HepG2 (cell line): ENCODE measurements at regions not wholly inside any gene's neighbourhood (a gene's known extent, or its start where the extent isn't known, plus 50 kb on each side); places are given as distances from the start of the nearest gene placed in this dataset.
A peak's percentile ranks its signal among the peaks of the same experiment; 100 is the strongest.

Source experiments
- AFF4 ChIP-seq: sonication (generic); formaldehyde crosslinking; IDR thresholded peaks from 2 replicates; pipeline ENCODE4 v1.4.0; 2020; ENCODE audit warnings: missing genetic modification reagents
- BRD4 ChIP-seq: sonication (generic); formaldehyde crosslinking; IDR thresholded peaks from 2 replicates; pipeline ENCODE4 v1.4.0; 2020; ENCODE audit warnings: missing genetic modification reagents
- DBP ChIP-seq: sonication (generic); formaldehyde crosslinking; IDR thresholded peaks from 2 replicates; pipeline ENCODE4 v1.4.0; 2020; ENCODE audit warnings: missing genetic modification reagents; ENCODE audit errors: not compliant biosample characterization
- DR1 ChIP-seq: sonication (generic); formaldehyde crosslinking; IDR thresholded peaks from 2 replicates; pipeline ENCODE4 v1.8.0; 2021; ENCODE audit warnings: mild to moderate bottlenecking, missing genetic modification reagents, inconsistent platforms
- HNF4G ChIP-seq, 2 experiments: sonication (generic) in 1 of 2; formaldehyde crosslinking in 1 of 2; IDR thresholded peaks; 2 replicates each; pipeline versions ENCODE4 v1.4.0 to v1.6.1; 2011 to 2020; ENCODE audit warnings: borderline replicate concordance in 2 of 2, low read depth in 2 of 2, mild to moderate bottlenecking in 2 of 2, low read length in 1 of 2, missing genetic modification reagents in 1 of 2, moderate library complexity in 1 of 2
- ISL2 ChIP-seq: sonication (generic); formaldehyde crosslinking; IDR thresholded peaks from 2 replicates; pipeline ENCODE4 v1.5.0; 2020; ENCODE audit warnings: missing genetic modification reagents
- MED8 ChIP-seq: sonication (generic); formaldehyde crosslinking; IDR thresholded peaks from 2 replicates; pipeline ENCODE4 v1.8.1; 2023; ENCODE audit warnings: mild to moderate bottlenecking, missing genetic modification reagents; ENCODE audit not compliant: insufficient replicate concordance
- NR2F1 ChIP-seq, 2 experiments: fragments of 450-650 bp in 1 of 2; formaldehyde crosslinking in 1 of 2; IDR thresholded peaks; 2 replicates each; pipeline versions ENCODE4 v1.5.0 to v1.6.1; 2016 to 2020; ENCODE audit warnings: mild to moderate bottlenecking in 1 of 2, missing compliant biosample characterization in 1 of 2, missing genetic modification reagents in 1 of 2, moderate library complexity in 1 of 2
- RNF219 ChIP-seq: sonication (generic); formaldehyde crosslinking; IDR thresholded peaks from 2 replicates; pipeline ENCODE4 v1.5.0; 2020; ENCODE audit warnings: mild to moderate bottlenecking, missing genetic modification reagents
- SNAI1 ChIP-seq: sonication (generic); formaldehyde crosslinking; IDR thresholded peaks from 2 replicates; pipeline ENCODE4 v1.5.0; 2020; ENCODE audit warnings: mild to moderate bottlenecking, missing genetic modification reagents, borderline replicate concordance
- ZBTB3 ChIP-seq: sonication (generic); formaldehyde crosslinking; IDR thresholded peaks from 2 replicates; pipeline ENCODE4 v1.4.0; 2020; ENCODE audit warnings: low read depth, mild to moderate bottlenecking, moderate library complexity, missing genetic modification reagents, borderline replicate concordance
- ZBTB42 ChIP-seq: sonication (generic); formaldehyde crosslinking; IDR thresholded peaks from 2 replicates; pipeline ENCODE4 v1.5.0; 2020; ENCODE audit warnings: mild to moderate bottlenecking, missing genetic modification reagents
- ZNF577 ChIP-seq: sonication (generic); formaldehyde crosslinking; IDR thresholded peaks from 2 replicates; pipeline ENCODE4 v1.4.0; 2020; ENCODE audit warnings: mild to moderate bottlenecking, low read depth, missing genetic modification reagents, borderline replicate concordance
- TF ChIP-seq, protein P1 (sequence below): sonication (generic); formaldehyde crosslinking; IDR thresholded peaks from 2 replicates; pipeline ENCODE4 v1.9.0; 2022; ENCODE audit warnings: missing genetic modification reagents, mild to moderate bottlenecking, borderline replicate concordance
- TF ChIP-seq, protein P2 (sequence below): sonication (generic); formaldehyde crosslinking; IDR thresholded peaks from 2 replicates; pipeline ENCODE4 v1.5.0; 2020; ENCODE audit warnings: missing genetic modification reagents
- TF ChIP-seq, protein P3 (sequence below): sonication (generic); formaldehyde crosslinking; IDR thresholded peaks from 2 replicates; pipeline ENCODE4 v1.5.0; 2020; ENCODE audit warnings: missing genetic modification reagents

- TF ChIP-seq, protein P1, sequence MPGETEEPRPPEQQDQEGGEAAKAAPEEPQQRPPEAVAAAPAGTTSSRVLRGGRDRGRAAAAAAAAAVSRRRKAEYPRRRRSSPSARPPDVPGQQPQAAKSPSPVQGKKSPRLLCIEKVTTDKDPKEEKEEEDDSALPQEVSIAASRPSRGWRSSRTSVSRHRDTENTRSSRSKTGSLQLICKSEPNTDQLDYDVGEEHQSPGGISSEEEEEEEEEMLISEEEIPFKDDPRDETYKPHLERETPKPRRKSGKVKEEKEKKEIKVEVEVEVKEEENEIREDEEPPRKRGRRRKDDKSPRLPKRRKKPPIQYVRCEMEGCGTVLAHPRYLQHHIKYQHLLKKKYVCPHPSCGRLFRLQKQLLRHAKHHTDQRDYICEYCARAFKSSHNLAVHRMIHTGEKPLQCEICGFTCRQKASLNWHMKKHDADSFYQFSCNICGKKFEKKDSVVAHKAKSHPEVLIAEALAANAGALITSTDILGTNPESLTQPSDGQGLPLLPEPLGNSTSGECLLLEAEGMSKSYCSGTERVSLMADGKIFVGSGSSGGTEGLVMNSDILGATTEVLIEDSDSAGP (CRISPR knock-in tag), result peak; percentile 66; the same call in 1 of the 2 replicates
- TF ChIP-seq, protein P2, sequence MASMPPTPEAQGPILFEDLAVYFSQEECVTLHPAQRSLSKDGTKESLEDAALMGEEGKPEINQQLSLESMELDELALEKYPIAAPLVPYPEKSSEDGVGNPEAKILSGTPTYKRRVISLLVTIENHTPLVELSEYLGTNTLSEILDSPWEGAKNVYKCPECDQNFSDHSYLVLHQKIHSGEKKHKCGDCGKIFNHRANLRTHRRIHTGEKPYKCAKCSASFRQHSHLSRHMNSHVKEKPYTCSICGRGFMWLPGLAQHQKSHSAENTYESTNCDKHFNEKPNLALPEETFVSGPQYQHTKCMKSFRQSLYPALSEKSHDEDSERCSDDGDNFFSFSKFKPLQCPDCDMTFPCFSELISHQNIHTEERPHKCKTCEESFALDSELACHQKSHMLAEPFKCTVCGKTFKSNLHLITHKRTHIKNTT (CRISPR knock-in tag), result no peak
- peak; percentile 39; the same call in 1 of the 2 replicates for TF ChIP-seq ISL2 (CRISPR knock-in tag)
- no peak for TF ChIP-seq RNF219 (CRISPR knock-in tag)
- peak; percentile 65 for TF ChIP-seq HNF4G (IDR thresholded peaks at IDR 0.05; ENCODE audit: borderline replicate concordance, low read depth, low read length)
- peak; percentile 64; the same call in 1 of the 2 replicates for TF ChIP-seq HNF4G (CRISPR knock-in tag; IDR thresholded peaks at IDR 0.05; ENCODE audit: borderline replicate concordance, low read depth)
- TF ChIP-seq, protein P3, sequence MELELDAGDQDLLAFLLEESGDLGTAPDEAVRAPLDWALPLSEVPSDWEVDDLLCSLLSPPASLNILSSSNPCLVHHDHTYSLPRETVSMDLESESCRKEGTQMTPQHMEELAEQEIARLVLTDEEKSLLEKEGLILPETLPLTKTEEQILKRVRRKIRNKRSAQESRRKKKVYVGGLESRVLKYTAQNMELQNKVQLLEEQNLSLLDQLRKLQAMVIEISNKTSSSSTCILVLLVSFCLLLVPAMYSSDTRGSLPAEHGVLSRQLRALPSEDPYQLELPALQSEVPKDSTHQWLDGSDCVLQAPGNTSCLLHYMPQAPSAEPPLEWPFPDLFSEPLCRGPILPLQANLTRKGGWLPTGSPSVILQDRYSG, result no peak
- TF ChIP-seq SNAI1 (CRISPR knock-in tag), result no peak
- peak; percentile 46; the same call in 1 of the 2 replicates for TF ChIP-seq BRD4
- no peak for TF ChIP-seq ZNF577 (CRISPR knock-in tag)
- no peak for TF ChIP-seq ZBTB42 (CRISPR knock-in tag)
- no peak for TF ChIP-seq NR2F1 (CRISPR knock-in tag; IDR thresholded peaks at IDR 0.05)
- TF ChIP-seq AFF4, result no peak
- TF ChIP-seq DR1 (CRISPR knock-in tag), result no peak; the same call in 1 of the 2 replicates
- no peak for TF ChIP-seq ZBTB3 (CRISPR knock-in tag)
- no peak for TF ChIP-seq DBP
- peak; percentile 9 for TF ChIP-seq MED8 (CRISPR knock-in tag)
These were observed 87.4 kb upstream of the NKD1 start (continued) for GRCh38 chr16:50460538-50461399.
